Esophagus (tissue), 2 donors: ENCODE measurements at regions not wholly inside any gene's neighbourhood (a gene's known extent, or its start where the extent isn't known, plus 50 kb on each side); places are given as distances from the start of the nearest gene placed in this dataset.

Source experiments
- H3K27ac ChIP-seq, 2 donors: one replicate each; pipeline ENCODE4 v1.5.1; 2013; ENCODE audit warnings: low read depth in 2 of 2, mild to moderate bottlenecking in 2 of 2, inconsistent platforms in 1 of 2, low read length in 1 of 2, moderate library complexity in 1 of 2
- H3K27me3 ChIP-seq, 2 donors: one replicate each; pipeline ENCODE4 v1.6.1; 2013; ENCODE audit warnings: low read length in 2 of 2, control low read depth in 1 of 2, mild to moderate bottlenecking in 1 of 2; ENCODE audit not compliant: insufficient read depth in 2 of 2, control insufficient read depth in 1 of 2
- H3K36me3 ChIP-seq, 2 donors: one replicate each; pipeline ENCODE4 v1.6.1; 2013; ENCODE audit warnings: low read length in 1 of 2; ENCODE audit not compliant: control insufficient read depth in 2 of 2, insufficient read depth in 2 of 2
- H3K4me1 ChIP-seq, 2 donors: one replicate each; pipeline ENCODE4 v1.6.1; 2013; ENCODE audit warnings: low read length in 1 of 2; ENCODE audit not compliant: control insufficient read depth in 2 of 2, insufficient read depth in 2 of 2
- H3K4me3 ChIP-seq, 2 donors: one replicate each; pipeline ENCODE4 v1.5.1; 2013; ENCODE audit warnings: low read length in 2 of 2, mild to moderate bottlenecking in 2 of 2, low read depth in 1 of 2, moderate library complexity in 1 of 2
- H3K9me3 ChIP-seq, 2 donors: one replicate each; pipeline ENCODE4 v1.6.1; 2013; ENCODE audit warnings: mild to moderate bottlenecking in 2 of 2, low read depth in 1 of 2, low read length in 1 of 2, moderate library complexity in 1 of 2; ENCODE audit not compliant: control insufficient read depth in 2 of 2, insufficient read depth in 1 of 2
- WGBS, 2 donors: extraction: QIAGEN DNeasy Blood & Tissue Kit; methylation state at CpG; one replicate each; pipeline ENCODE4 v1.1.7; 2013; 5-methylcytosine and 5-hydroxymethylcytosine counted together
- donor health status: healthy with polysubstance abuse.
- donor health status: Bipolar disorder and iron deficiency.

DNA sequence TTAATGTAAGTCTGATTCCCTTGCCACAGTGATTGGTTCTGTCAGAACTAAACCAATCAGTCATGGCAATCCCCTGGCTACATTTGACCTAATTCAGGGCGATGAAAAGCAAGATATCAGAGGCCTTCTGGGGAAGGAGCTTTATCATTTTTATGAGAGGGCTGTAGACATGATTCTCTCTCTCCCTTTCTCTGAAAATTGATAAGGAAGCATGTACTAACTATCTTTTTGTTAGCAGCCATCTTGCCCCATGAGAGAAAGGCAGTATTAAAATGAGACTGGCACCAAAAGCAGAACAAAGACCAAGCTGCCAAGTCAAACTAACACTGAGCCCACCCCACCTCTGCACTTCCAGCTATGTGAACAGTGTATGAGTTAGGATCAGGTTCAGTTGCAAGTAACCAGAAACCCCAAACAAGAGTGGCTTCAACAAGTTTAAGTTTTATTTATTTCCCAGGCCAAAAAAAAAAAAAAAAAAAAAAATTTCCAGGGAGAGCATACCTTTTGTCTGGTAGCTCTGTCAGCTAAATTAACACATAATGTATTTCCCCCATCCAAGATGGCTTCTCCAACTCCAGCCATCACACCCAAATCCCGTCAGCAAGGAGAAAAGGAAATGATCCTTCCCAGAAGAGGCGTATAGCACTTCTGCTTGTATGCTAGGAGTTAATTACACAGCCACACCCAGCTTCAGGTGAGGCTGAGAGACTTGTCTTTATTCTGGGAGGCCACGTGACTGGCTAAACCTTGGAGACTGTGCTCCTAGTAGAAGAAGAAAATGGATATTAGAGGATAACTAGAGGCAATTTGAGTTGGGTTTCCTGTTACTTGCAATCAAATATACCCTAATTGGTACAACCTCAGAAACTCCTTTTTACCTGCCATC is 105.8 kb upstream of the RALGPS2 start:
- Histone ChIP-seq H3K9me3 (no peaks in the 10 kb centered on the region), H3K4me1 (no peaks in the 10 kb centered on the region), H3K4me3 (no peak overlapping the region), H3K27ac (peak overlapping the region in 1 of 2 donors; percentile 33), H3K36me3 (no peaks in the 10 kb centered on the region), H3K27me3 (no peaks in the 10 kb centered on the region)
- 67 to 68% methylated on average over 4 of the region's 4 CpGs for WGBS, 2 donors

DNA sequence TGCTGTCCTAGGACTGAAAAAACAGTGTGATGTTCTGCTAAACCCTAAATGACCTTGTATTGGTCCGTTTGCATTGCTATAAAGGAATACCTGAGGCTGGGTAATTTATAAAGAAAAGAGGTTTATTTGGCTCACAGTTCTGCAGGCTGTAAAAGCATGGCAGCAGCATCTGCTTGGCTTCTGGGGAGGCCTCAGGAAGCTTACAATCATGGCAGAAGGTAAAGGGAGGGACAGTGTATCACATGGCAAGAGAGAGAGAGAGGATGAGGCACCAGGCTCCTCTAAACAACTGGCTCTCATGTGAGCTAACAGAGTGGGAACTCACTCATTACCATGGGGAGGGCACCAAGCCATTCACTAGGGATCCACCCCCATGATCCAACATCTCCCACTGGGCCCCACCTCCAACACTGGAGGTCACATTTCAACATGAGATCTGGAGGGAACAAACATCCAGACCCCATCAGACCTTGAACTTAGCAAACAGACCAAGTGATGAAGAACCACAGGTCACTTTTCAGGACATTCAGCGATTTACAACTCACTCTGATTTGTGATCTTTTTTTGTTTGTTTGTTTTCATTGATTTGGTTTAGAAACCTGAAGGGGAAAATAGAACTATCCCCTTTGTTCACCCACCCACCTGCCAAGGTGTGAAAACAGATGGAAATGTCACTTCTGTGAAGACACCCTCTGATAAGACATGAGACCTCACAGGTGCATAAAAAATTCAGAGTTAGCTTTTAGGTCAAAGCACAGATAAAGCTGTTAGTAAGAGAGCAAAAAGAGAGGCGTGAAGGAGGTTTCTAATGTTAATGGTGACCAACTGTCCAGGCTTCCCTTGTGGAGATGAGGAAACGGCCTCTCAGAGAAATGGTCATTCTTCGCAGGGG is 104.2 kb upstream of the RALGPS2 start:
- 80 to 85% methylated on average over 5 of the region's 5 CpGs for WGBS, 2 donors
- Histone ChIP-seq H3K36me3 (no peaks in the 10 kb centered on the region), H3K9me3 (no peaks in the 10 kb centered on the region), H3K4me1 (no peaks in the 10 kb centered on the region), H3K27me3 (no peaks in the 10 kb centered on the region), H3K4me3 (no peak overlapping the region), H3K27ac (no peak overlapping the region)

GRCh38 chr1:178621822-178622221 is 103.2 kb upstream of the RALGPS2 start:
- 95 to 97% methylated on average over 10 of the region's 10 CpGs for whole genome bisulfite sequencing, 2 donors
- no peaks in the 10 kb centered on the region for H3K4me1 ChIP-seq
- H3K4me3 ChIP-seq = no peak overlapping the region
- H3K27ac ChIP-seq = no peak overlapping the region
- H3K27me3 ChIP-seq = no peaks in the 10 kb centered on the region
- H3K9me3 ChIP-seq = no peaks in the 10 kb centered on the region
- no peaks in the 10 kb centered on the region for H3K36me3 ChIP-seq

DNA sequence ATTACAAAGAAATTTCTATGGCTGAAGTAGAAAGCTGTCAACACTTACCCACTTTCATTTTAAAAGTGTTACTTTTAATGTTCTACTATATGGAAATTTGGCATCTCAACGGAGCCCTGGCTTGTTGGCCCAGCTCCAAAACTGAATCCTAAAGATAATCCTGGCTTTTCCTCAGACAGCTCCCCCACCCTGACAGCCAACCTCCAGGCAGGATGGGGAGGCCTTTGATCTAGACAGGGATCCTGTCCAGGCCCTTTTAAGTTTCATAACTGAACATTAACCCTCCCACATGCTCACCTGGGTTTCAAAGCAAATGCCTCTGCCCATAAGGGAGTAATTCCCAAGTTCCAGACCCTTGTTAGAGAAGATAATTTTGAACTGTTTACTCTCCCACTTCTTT is 99.3 kb upstream of the RALGPS2 start:
- no peaks in the 10 kb centered on the region for H3K9me3 ChIP-seq
- no peak overlapping the region for H3K4me3 ChIP-seq
- no peaks in the 10 kb centered on the region for H3K4me1 ChIP-seq
- H3K27ac ChIP-seq = no peak overlapping the region
- H3K36me3 ChIP-seq = no peaks in the 10 kb centered on the region
- WGBS, 2 donors = 15 to 32% methylated on average over 1 of the region's 1 CpG
- H3K27me3 ChIP-seq = no peaks in the 10 kb centered on the region

DNA sequence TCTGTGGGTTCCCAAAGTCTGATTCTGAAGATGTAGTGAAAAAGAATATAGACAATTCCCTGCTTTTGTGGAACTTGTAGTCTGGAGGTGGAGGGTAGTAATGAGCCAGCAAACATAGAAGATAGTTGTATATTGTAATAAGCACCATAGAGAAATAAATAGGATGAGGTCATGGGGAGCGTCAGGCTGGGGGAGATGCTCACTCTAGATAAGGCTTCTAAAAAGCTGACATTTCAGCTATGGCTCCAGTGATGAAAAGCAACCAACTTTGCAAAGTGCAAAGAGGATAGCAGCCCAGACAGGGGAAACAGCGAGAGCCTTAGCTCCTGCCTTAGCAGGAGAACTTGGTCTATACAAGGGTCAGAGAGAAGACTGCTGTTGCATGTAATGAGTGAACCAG is 98.0 kb upstream of the RALGPS2 start:
- 94 to 97% methylated on average over 2 of the region's 2 CpGs for WGBS, 2 donors
- H3K27me3 ChIP-seq = no peaks in the 10 kb centered on the region
- H3K36me3 ChIP-seq = no peaks in the 10 kb centered on the region
- no peak overlapping the region for H3K4me3 ChIP-seq
- no peaks in the 10 kb centered on the region for H3K9me3 ChIP-seq
- no peaks in the 10 kb centered on the region for H3K4me1 ChIP-seq
- no peak overlapping the region for H3K27ac ChIP-seq

DNA sequence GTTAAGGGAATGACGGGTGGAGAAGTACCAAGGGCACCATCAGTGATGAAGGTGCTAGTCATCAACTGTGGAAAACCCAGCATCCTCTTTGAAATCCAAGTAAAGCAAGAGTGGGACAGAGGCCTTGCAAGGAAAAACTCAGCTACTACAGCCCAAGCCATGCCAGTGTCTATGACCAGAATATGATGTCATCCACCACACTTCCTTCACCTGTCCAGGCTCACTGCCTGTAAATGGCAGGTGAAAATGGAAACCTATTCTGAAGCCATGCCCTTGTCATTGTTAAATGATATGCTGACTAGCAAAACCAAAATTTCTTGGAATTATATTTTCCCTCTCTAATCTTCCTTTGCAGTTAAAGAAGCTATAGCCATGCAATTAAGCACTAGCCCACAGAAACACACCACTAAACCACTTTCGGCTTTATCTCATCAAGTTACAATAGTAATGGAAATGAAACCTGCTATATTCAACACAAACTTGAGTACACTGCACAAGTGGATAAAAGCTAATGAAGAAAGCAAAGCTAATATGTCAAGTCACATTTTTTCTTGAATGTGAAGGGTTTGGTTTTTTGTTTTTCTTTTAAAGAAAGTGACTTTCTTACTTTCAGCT is 96.3 kb upstream of the RALGPS2 start:
- 85 to 88% methylated on average over 2 of the region's 2 CpGs for WGBS, 2 donors

DNA sequence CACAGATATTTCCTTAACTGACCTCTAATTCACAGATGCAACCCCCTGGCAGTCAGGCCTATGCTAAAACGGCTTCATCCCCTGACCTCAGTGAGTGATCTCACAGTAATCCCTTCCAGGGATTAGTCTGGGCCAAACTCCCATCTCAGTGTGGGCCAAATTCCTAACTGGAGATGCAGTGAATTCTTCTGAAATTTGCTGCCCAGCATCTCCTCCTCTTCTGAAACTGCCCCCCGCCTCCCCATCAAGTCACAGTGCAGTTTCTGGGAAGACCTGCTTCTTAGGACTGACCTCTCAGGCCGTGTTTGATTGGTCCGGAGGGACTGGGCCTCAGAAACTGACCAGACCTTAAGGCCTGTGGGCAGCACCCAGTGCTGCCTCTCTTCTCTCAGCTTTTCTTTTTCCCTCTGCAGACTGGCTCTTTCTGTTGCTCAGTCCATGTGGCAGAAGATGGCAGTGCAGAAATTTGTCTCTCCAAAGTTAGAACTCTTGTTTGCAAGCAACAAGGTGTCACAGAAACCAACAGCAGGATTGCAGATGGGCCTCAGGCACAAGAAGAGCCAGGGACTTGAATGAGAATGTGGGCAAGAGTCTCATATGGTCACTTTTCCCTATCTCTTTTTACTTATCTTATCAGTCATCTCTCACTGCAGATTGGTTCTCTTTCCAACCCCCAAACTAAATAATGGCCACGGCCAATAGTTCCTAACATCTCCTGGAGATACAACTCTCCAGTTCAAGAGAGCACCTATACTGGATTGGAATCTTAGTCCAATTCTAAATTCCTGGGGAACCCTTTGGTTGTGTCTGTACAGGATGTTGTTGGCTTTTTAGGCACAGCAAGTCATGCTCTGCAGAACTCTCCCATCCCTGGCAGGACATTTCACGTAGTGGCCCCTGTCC is 95.5 kb upstream of the RALGPS2 start:
- H3K27ac ChIP-seq = no peak overlapping the region
- no peak overlapping the region for H3K4me3 ChIP-seq
- H3K36me3 ChIP-seq = no peaks in the 10 kb centered on the region
- H3K9me3 ChIP-seq = no peaks in the 10 kb centered on the region
- no peaks in the 10 kb centered on the region for H3K27me3 ChIP-seq
- H3K4me1 ChIP-seq = no peaks in the 10 kb centered on the region
- 70 to 73% methylated on average over 6 of the region's 6 CpGs for WGBS, 2 donors

More for the DNA sequence above, 96.3 kb upstream of the RALGPS2 start:
- H3K27ac ChIP-seq = no peak overlapping the region
- no peaks in the 10 kb centered on the region for H3K27me3 ChIP-seq
- no peaks in the 10 kb centered on the region for H3K36me3 ChIP-seq
- H3K9me3 ChIP-seq = no peaks in the 10 kb centered on the region
- no peak overlapping the region for H3K4me3 ChIP-seq
- H3K4me1 ChIP-seq = no peaks in the 10 kb centered on the region

DNA sequence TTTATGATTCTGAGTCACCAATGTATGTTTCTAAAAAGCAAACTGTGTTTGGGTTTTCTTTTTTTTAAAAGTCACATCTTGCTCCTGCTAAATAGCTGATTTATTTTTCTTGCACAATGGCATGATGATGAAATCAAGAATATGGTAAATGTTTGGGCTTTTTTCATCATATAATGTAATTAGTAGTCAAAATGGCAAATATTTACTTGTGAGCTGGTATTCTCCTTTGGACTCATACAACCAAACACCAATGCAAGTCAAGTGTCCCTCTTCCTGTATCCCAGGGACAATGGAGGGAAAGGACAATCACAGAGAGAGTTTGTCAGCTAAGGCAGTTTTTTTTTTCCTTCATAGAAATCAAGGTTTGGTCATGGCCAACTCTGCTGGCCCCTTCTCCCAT is 94.6 kb upstream of the RALGPS2 start:
- no peaks in the 10 kb centered on the region for H3K27me3 ChIP-seq
- H3K9me3 ChIP-seq = no peaks in the 10 kb centered on the region
- H3K4me3 ChIP-seq = no peak overlapping the region
- H3K36me3 ChIP-seq = no peaks in the 10 kb centered on the region
- H3K27ac ChIP-seq = no peak overlapping the region
- no peaks in the 10 kb centered on the region for H3K4me1 ChIP-seq

- peak overlapping the region; percentile 60 to 64 for H3K27ac ChIP-seq
- 41 to 62% methylated on average over 5 of the region's 5 CpGs for WGBS, 2 donors
- H3K27me3 ChIP-seq = no peaks in the 10 kb centered on the region
- no peaks in the 10 kb centered on the region for H3K36me3 ChIP-seq
- H3K4me1 ChIP-seq = no peaks in the 10 kb centered on the region
- no peaks in the 10 kb centered on the region for H3K9me3 ChIP-seq
- H3K4me3 ChIP-seq = no peak overlapping the region
These were observed 92.4 kb upstream of the RALGPS2 start for GRCh38 chr1:178632653-178633052.
